GM12878 (cell line): ENCODE measurements at regions not wholly inside any gene's neighbourhood (a gene's known extent, or its start where the extent isn't known, plus 50 kb on each side); places are given as distances from the start of the nearest gene placed in this dataset.

Source experiments
- ATAC-seq: fragments of 200-7000 bp; cut with Tn5 transposase; 3 replicates; pipeline ENCODE4 v1.9.1; 2020; ENCODE audit warnings: mild to moderate bottlenecking, moderate library complexity
- BruUV-seq: library from RNA; stranded (reverse); fragments of 400-500 nt; replicated peaks from 2 replicates; lab custom pipeline; 2021; lab: Mats Ljungman, UMichigan
- CTCF ChIA-PET: fragments of 300-600 bp; sonication (Branson Sonifier 250); formaldehyde crosslinking; extraction: SDS; loops from one replicate; lab custom pipeline; 2021; ENCODE audit warnings: inconsistent platforms; lab: Yijun Ruan, JAX
- POLR2A ChIA-PET: fragments of 350-600 bp; formaldehyde crosslinking; extraction: SDS; loops from one replicate; lab custom pipeline; 2021; ENCODE audit warnings: inconsistent platforms; lab: Charles Lee
- RAD21 ChIA-PET: fragments of 300-600 bp; sonication (Branson Sonifier 250); formaldehyde crosslinking; loops from one replicate; lab custom pipeline; 2023; ENCODE audit warnings: antibody characterized with exemption; ENCODE audit not compliant: unreplicated experiment; lab: Charles Lee
- SMC1A ChIA-PET: fragments of 300-600 bp; sonication (Branson Sonifier 250); formaldehyde crosslinking; loops from one replicate; lab custom pipeline; 2023; ENCODE audit not compliant: unreplicated experiment, uncharacterized antibody; lab: Charles Lee
- DNase-seq: peaks from one replicate; pipeline ENCODE4 v3.0.0-alpha.2; 2011; ENCODE audit warnings: low read depth, low spot score
- FAIRE-seq: peaks from 3 replicates; lab custom pipeline; 2011; peaks lifted over from hg19 to GRCh38; lab: Jason Lieb, UNC
- H2AFZ ChIP-seq: 2 replicates; pipeline ENCODE4 v1.6.0; 2011; ENCODE audit warnings: low read depth, low read length, control low read depth; ENCODE audit not compliant: control insufficient read depth
- H3K27ac ChIP-seq: 2 replicates; pipeline ENCODE4 v1.5.1; 2011; ENCODE audit warnings: control low read depth; ENCODE audit not compliant: control insufficient read depth, insufficient read depth
- H3K27me3 ChIP-seq, 2 experiments: replicated peaks in 1 of 2; 2 replicates each; pipeline versions ENCODE4 v1.6.0 to v1.6.1; 2011; ENCODE audit warnings: low read length in 1 of 2; ENCODE audit not compliant: control insufficient read depth in 2 of 2, insufficient read depth in 2 of 2
- H3K36me3 ChIP-seq, 2 experiments: 2 replicates each; pipeline ENCODE4 v1.5.1; 2011; ENCODE audit warnings: low read length in 1 of 2; ENCODE audit not compliant: control insufficient read depth in 2 of 2, insufficient read depth in 2 of 2
- H3K4me1 ChIP-seq: 2 replicates; pipeline ENCODE4 v1.6.1; 2011; ENCODE audit warnings: mild to moderate bottlenecking, low read length, moderate library complexity, mixed read lengths; ENCODE audit not compliant: control insufficient read depth, insufficient read depth
- H3K4me2 ChIP-seq: 2 replicates; pipeline ENCODE4 v1.6.0; 2011; ENCODE audit warnings: control low read depth; ENCODE audit not compliant: control insufficient read depth, insufficient read depth
- H3K4me3 ChIP-seq: fragments of 200-600 bp; sonication (generic); 2 replicates; pipeline ENCODE4 v1.5.1; 2016
- H3K79me2 ChIP-seq: 2 replicates; pipeline ENCODE4 v1.6.0; 2011; ENCODE audit warnings: low read length; ENCODE audit not compliant: control insufficient read depth, insufficient read depth
- H3K9ac ChIP-seq: 2 replicates; pipeline ENCODE4 v1.8.0; 2011; ENCODE audit warnings: low read length, control low read depth, mixed read lengths; ENCODE audit not compliant: control insufficient read depth, insufficient read depth
- H3K9me3 ChIP-seq: replicated peaks from 3 replicates; pipeline ENCODE4 v1.5.1; 2011; ENCODE audit warnings: mild to moderate bottlenecking, low read length; ENCODE audit not compliant: control insufficient read depth, insufficient read depth
- H4K20me1 ChIP-seq: 2 replicates; pipeline ENCODE4 v1.6.0; 2011; ENCODE audit not compliant: control insufficient read depth, insufficient read depth
- BACH1 ChIP-seq: fragments of 450-650 bp; IDR thresholded peaks from 2 replicates; pipeline ENCODE4 v1.6.1; 2017; ENCODE audit warnings: mild to moderate bottlenecking, borderline replicate concordance
- CEBPZ ChIP-seq: fragments of 150-350 bp; IDR thresholded peaks from 2 replicates; pipeline ENCODE4 v1.6.1; 2016; ENCODE audit warnings: low read depth, low read length
- CHD2 ChIP-seq: IDR thresholded peaks from 2 replicates; pipeline ENCODE4 v1.6.1; 2011; ENCODE audit warnings: low read depth, low read length, improper control_type of control experiment, borderline replicate concordance
- CREB1 ChIP-seq: IDR thresholded peaks from 2 replicates; pipeline ENCODE4 v1.6.1; 2012; ENCODE audit warnings: low read depth, mild to moderate bottlenecking, inconsistent platforms
- CTCF ChIP-seq, 3 experiments: IDR thresholded peaks in 2 of 3; conservative IDR thresholded peaks in 1 of 3; 2 replicates each; pipeline ENCODE4 v1.5.1; 2011; ENCODE audit warnings: low read depth in 3 of 3, low read length in 3 of 3, mild to moderate bottlenecking in 3 of 3, control low read depth in 2 of 3, moderate library complexity in 2 of 3, inconsistent platforms in 1 of 3, mixed read lengths in 1 of 3; ENCODE audit not compliant: control insufficient read depth in 2 of 3, insufficient read depth in 1 of 3; ENCODE audit errors: extremely low read depth in 1 of 3
- HCFC1 ChIP-seq: fragments of 150-350 bp; IDR thresholded peaks from 2 replicates; pipeline ENCODE4 v1.6.1; 2014; ENCODE audit warnings: low read length
- JUNB ChIP-seq: IDR thresholded peaks from 2 replicates; pipeline ENCODE4 v1.6.1; 2016; ENCODE audit warnings: antibody characterized with exemption, mild to moderate bottlenecking
- KDM1A ChIP-seq: fragments of 200-600 bp; sonication (generic); IDR thresholded peaks from 2 replicates; pipeline ENCODE4 v1.6.1; 2016; ENCODE audit warnings: borderline replicate concordance
- MEF2B ChIP-seq: fragments of 450-650 bp; IDR thresholded peaks from 2 replicates; pipeline ENCODE4 v1.6.1; 2018; ENCODE audit warnings: mild to moderate bottlenecking, moderate library complexity; ENCODE audit not compliant: partially characterized antibody, poor library complexity, severe bottlenecking
- MYC ChIP-seq: IDR thresholded peaks from 2 replicates; pipeline ENCODE4 v1.6.1; 2011; ENCODE audit warnings: mild to moderate bottlenecking, low read length, moderate library complexity, inconsistent platforms; ENCODE audit not compliant: insufficient read depth, insufficient replicate concordance, insufficient read length, severe bottlenecking
- RAD21 ChIP-seq: IDR thresholded peaks from 2 replicates; pipeline ENCODE4 v1.6.1; 2011; ENCODE audit warnings: mild to moderate bottlenecking, low read depth, low read length, moderate library complexity; ENCODE audit not compliant: insufficient read depth
- RUNX3 ChIP-seq: IDR thresholded peaks from 2 replicates; pipeline ENCODE4 v1.6.1; 2012; ENCODE audit warnings: low read length, inconsistent platforms
- SIX5 ChIP-seq: IDR thresholded peaks from 2 replicates; pipeline ENCODE4 v1.6.1; 2011; ENCODE audit warnings: mild to moderate bottlenecking, low read depth, low read length, moderate library complexity; ENCODE audit not compliant: severe bottlenecking
- SMC3 ChIP-seq: IDR thresholded peaks from 2 replicates; pipeline ENCODE4 v1.6.1; 2011; ENCODE audit warnings: low read length, improper control_type of control experiment, borderline replicate concordance
- TBL1XR1 ChIP-seq: IDR thresholded peaks from 2 replicates; pipeline ENCODE4 v1.6.1; 2012; ENCODE audit warnings: low read depth, low read length, improper control_type of control experiment
- YY1 ChIP-seq: IDR thresholded peaks from 2 replicates; pipeline ENCODE4 v1.6.1; 2011; ENCODE audit warnings: low read depth, mild to moderate bottlenecking, low read length
- WGBS: methylation state at CpG from one replicate; pipeline ENCODE4 v1.1.6; 2016; ENCODE audit warnings: low lambda C conversion rate; ENCODE audit not compliant: insufficient replicate concordance, insufficient coverage; ENCODE audit errors: missing lambda C conversion rate; 5-methylcytosine and 5-hydroxymethylcytosine counted together
- in situ Hi-C: fragments of 300-500 bp; cut with MboI; formaldehyde crosslinking; loops from 9 replicates; pipeline ENCODE4 v1.14.3; 2018; ENCODE audit warnings: mixed read lengths
- intact Hi-C: fragments of 100-400 bp; cut with micrococcal nuclease; formaldehyde crosslinking; loops from one replicate; pipeline ENCODE4 v1.14.2; 2022; ENCODE audit not compliant: unreplicated experiment
- TF ChIP-seq, protein P1 (sequence below): fragments of 150-350 bp; IDR thresholded peaks from 2 replicates; pipeline ENCODE4 v1.6.1; 2014; ENCODE audit warnings: mild to moderate bottlenecking, low read depth, low read length

- Histone ChIP-seq H3K9me3 (no peaks in the 10 kb centered on the region), H3K27me3 (0 out of 4 replicates have a peak, but pooled peaks cover 0 to 2% of the 10 kb centered on the region in 2 experiments), H3K79me2 (no peaks in the 10 kb centered on the region), H4K20me1 (no peaks in the 10 kb centered on the region), H3K9ac (no peak overlapping the region), H3K36me3 (no peaks in the 10 kb centered on the region), H3K4me2 (no peak overlapping the region), H3K27ac (no peak overlapping the region), H3K4me3 (no peak overlapping the region), H3K4me1 (no peaks in the 10 kb centered on the region), H2AFZ (no peak overlapping the region)
- peak; percentile 95 for ATAC-seq
- RAD21 ChIA-PET = interaction anchor here (1.0 to 10.3 kb wide), 4 partner anchors 9 to 127 kb away, joined by 3 to 199 read pairs (median 4); no protein-coding TSS in a partner anchor
- no TSS peak for BruUV-seq
- intact Hi-C loops (loop anchor here (10.0 kb wide), 1 partner anchor 485 kb away; no protein-coding TSS in a partner anchor), in situ Hi-C loops (loop anchor here (5.0 kb wide), 1 partner anchor 342 kb away; no protein-coding TSS in a partner anchor)
- POLR2A ChIA-PET = no interaction called here
- SMC1A ChIA-PET = interaction anchor here (0.7 to 10.6 kb wide), 17 partner anchors 9 to 208 kb away, joined by 3 to 309 read pairs (median 4); no protein-coding TSS in a partner anchor
- no peak for DNase-seq
- WGBS = 15% methylated on average over 9 of the region's 9 CpGs
- peak; percentile 75 for FAIRE-seq
- CTCF ChIA-PET = interaction anchor here (0.7 to 19.6 kb wide), 49 partner anchors 9 to 456 kb away, joined by 3 to 577 read pairs (median 4); no protein-coding TSS in a partner anchor
- TF ChIP-seq KDM1A (no peak), TBL1XR1 (no peak), HCFC1 (no peak), CREB1 (no peak), CHD2 (no peak), RUNX3 (no peak), JUNB (no peak), MYC (no peak), YY1 (peak; percentile 16; the same call in 1 of the 2 replicates), SMC3 (peak; percentile 36; the same call in 1 of the 2 replicates), SIX5 (no peak), MEF2B (no peak), CEBPZ (no peak), BACH1 (no peak), CTCF (IDR thresholded peaks at IDR 0.05 in 2 of 3, conservative IDR thresholded peaks at IDR 0.05 in 1 of 3; ENCODE audit: control insufficient read depth in 2 of 3, extremely low read depth in 1 of 3, insufficient read depth in 1 of 3, low read depth in 3 of 3, low read length in 3 of 3) (peak; percentile 87 to 90 (median 88)), RAD21 (peak; percentile 77)
- TF ChIP-seq, protein P1, sequence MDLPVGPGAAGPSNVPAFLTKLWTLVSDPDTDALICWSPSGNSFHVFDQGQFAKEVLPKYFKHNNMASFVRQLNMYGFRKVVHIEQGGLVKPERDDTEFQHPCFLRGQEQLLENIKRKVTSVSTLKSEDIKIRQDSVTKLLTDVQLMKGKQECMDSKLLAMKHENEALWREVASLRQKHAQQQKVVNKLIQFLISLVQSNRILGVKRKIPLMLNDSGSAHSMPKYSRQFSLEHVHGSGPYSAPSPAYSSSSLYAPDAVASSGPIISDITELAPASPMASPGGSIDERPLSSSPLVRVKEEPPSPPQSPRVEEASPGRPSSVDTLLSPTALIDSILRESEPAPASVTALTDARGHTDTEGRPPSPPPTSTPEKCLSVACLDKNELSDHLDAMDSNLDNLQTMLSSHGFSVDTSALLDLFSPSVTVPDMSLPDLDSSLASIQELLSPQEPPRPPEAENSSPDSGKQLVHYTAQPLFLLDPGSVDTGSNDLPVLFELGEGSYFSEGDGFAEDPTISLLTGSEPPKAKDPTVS = no peak
Observed at GRCh38 chr3:124559846-124560574, 170.2 kb upstream of the UMPS start.
